Stimulated activated CD4-positive, alpha-beta T cell treated with anti-CD3 and anti-CD28 coated beads, Interleukin-4, amount 100 ng/mL, for 4 hours (primary cell): ENCODE measurements at regions not wholly inside any gene's neighbourhood (a gene's known extent, or its start where the extent isn't known, plus 50 kb on each side); places are given as distances from the start of the nearest gene placed in this dataset.
"Not testable (repeated sequence)": the region's sequence is repeated elsewhere in the genome, so short reads cannot be mapped to it uniquely, and the experiment has no call there.

Experiments used
- DNase-seq, 2 experiments: peaks; one replicate each; pipeline ENCODE4 v3.0.0-alpha.2; 2020

DNA sequence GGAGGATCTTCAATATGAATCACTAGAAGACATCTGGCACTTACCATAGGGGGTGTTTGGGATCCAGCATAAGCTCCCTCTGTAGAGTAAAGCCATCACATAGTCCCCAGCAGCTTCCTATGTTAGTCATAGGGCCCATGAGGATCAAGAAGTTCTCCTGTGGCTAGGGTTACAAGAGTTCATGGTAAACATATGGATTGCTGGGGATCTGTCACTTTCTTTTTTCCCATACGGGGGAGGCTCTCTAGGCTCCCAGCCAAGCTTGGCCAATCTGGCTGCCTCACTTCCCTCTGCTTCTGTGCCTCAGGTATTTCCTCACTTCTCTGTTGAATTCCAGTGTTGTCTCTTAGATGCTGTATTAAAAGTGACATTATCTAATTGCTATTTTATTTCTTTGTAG lies 597.9 kb downstream of the PDCD6IP start:
- no peak for DNase-seq

DNA sequence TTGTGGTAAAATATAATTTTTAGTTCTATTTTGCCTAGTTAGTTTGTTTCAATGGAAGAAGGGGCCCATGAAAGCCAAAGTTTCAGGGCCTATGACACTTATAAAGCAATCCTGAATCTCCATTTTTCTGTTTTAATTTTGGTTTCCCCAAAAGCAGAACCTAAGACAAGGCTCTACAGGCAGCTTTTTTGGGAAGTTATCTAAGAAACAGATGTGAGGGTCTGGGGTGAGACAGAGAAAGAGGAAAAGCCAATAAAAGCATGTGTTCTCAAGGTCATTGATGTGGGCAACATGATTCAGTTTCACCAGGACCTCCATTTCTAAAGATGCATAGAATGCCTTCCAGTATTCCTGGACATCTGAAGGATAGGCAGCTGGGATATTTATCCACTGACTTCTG lies 598.5 kb downstream of the PDCD6IP start:
- DNase-seq = no peak

DNA sequence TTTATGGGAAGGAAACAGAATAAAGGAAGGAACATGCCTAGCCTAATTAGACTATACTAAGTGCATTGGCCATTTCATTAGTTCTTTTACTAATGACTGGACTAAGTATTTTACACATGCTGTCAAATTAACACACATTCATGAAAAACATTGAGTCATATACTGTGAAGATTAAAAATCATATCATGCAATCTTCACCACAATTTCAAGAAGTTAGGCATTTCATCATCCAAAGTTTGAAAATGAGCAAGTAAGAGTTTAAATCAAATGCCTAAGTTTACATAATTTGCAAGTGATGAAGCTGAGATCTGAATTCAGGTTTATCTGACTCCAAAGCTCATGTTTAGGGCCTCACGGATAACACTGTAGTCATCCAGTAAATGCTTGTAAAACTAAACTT lies 601.0 kb downstream of the PDCD6IP start:
- no peak for DNase-seq

DNA sequence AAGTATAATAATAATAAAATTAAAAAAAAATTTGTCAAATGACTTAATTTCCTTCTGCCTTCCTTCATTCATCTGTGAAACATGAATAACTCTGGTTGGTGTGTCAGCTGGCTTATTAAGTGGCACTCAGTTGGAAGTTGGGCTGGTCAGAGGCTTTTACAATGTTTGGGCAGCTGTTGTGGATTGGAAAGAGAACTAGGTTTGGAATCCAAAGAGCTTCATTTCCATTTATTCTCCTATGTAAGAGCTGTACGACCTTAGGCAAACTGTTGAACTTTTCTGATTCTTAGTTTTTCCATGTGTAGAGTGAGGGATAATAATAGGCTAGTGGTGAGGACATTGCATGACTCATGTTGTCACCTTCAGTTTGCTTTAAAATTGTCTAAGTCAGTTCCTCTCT lies 606.7 kb downstream of the PDCD6IP start:
- DNase-seq = no peak

DNA sequence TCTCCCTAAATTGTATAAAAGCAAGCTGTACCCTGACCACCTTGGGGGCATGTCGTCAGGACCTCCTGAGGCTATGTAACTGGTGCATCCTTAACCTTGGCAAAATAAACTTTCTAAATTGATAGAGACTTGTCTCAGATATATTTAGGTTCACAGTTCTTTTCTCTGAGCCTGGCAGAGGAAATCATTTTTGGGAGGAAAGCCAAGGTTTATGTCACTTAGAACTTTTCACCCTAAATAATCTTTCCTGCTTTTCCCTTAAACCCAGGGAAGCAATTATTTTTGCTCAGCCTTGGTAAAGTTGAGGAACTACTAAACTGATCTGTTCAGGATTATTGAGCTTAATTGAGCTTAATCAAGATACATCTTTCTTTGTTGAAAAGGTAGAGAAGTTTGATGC lies 608.9 kb downstream of the PDCD6IP start:
- no peak for DNase-seq

DNA sequence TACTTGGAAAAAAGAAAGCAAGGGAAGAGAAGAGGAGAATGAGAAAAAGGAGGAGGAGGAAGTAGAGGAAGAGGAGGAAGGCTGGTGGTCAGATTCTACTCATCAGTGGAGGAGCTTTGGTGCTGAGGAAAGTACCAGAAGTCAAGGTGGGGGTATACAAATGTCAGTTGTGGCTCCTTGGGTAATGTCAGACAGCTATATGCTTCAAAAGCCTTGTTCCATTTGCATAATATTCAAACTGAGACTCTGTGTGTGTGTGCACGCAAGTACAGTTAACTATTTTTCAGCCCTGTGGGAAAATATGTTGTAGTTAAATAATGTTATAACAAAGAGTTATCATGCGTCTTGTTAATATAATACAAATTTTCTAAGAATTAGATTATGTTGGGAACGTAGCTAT lies 609.7 kb downstream of the PDCD6IP start:
- DNase-seq = no peak

DNA sequence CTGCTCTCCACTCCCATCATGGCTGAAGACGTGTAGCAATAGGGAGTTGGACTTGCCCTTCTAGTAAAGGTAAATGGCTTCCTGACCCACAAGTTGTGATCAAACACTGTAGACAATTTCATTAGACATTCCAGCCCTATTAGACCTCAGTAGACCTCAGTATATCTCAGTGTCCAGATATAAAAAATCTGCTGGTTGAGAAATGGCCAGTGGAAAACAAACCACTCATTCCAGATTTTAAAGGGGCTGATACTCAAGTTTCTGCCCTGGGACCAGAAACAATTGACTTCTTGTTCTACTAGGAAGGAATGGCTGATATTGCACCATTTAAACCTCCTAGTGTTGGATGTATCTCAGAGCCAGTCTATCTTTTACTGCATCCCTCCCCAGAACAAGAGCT lies 613.2 kb downstream of the PDCD6IP start:
- DNase-seq = no peak

DNA sequence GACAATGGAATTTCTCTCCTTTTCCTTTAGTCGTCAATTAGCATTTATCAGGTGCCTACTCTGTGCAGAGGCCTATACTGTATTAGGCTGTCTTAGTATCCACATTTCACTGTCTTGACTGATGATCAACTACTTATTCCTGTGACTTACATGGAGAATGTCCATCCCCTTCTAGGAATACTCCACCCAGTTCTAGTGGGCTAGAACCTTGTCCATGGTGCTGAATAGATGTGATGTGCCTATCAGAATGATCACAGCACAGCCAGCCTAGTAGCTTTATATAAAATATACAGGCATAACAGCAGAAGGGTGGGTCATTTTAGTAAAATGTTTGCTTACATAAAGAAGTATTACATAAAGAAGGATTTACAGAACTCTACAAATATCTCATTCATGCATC lies 621.4 kb downstream of the PDCD6IP start:
- DNase-seq = no peak

DNA sequence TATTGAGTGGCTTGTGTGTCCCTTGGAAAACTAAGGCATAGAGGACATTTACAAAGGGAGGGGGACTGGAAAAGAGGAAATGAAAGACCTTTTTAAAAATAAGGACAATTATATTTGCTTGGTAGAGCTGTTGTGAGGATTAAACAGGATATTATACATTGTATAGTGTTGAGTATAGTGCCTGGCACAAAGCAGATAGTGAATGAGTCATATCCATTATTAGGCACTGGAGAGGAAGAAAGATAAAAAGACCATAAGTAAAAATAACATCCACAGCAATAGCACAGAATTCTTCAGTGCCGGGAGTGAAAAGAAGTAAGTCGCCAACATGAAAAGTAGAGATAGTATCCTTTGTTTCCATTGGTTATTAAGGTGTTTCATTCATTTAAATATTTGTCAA lies 623.3 kb downstream of the PDCD6IP start:
- DNase-seq = no peak

DNA sequence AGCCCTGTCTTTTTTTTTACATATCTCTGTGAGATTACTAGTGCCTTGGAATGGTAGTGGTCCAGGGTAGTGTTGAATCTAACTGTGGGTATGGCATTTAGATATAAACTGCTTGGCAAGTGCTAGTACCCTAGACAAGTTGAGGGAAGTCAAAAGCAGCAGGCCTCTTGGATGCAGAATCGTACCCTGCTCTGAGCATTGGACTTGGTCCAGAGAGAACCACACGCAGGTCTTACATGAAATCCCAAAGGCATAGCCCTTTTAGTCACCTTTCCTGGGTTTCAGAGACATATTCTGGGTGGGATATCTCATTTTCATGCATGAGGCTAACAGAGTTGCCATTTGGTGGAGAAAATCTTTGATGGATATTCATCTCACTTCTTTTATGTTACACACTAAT lies 641.4 kb downstream of the PDCD6IP start:
- DNase-seq = no peak

DNA sequence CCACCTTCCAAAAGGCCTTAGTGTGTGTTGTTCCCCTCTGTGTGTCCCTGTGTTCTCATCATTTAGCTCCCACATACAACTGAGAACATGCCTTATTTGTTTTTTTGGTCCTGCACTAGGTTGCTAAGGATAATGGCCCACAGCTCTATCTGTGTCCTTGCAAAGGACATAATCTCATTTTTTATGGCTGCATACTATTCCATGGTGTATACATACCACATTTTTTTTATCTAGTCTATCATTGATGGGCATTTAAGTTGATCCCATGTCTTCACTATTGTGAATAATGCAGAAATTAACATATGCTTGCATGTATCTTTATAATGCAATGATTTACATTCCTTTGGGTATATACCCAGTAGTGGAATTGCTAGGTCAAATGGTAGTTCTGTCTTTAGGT lies 645.7 kb downstream of the PDCD6IP start:
- no peak for DNase-seq

DNA sequence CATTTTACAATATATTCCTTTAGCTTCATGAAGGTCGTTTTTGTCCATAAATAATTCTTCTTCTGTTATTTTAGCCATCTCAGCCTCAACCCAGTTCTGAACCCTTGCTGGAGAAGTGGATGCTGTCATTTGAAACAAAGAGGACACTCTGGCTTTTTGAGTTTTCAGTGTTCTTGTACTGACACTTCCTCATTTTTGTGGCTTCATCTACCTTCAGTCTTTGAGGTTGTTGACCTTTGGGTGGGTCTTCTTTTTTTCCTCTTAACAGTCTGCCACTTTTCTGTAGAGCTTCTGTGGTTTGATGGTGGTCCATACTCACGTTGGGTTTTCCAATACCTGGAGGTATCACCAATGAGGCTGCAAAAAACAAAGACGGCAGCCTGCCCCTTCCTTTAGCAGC lies 650.9 kb downstream of the PDCD6IP start:
- no peak for DNase-seq

DNA sequence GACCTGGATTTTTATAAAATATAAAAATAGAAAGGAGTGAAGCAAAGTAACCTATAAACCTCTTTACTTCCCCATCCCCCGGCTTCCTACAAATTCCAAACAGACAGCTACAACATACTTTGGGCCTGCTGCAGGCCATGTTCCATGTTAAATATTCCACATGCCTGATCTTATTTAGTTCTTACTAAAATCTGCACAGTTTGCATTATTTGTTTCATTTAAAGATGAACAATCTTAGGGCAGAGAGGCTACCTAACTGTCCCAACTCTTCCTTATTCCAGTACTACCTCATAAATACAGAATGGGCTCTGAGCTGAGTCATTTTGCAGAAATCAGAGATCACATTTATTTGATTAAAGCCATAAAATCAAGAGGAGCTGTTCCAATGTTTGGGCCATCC lies 665.0 kb downstream of the PDCD6IP start:
- no peak for DNase-seq

DNA sequence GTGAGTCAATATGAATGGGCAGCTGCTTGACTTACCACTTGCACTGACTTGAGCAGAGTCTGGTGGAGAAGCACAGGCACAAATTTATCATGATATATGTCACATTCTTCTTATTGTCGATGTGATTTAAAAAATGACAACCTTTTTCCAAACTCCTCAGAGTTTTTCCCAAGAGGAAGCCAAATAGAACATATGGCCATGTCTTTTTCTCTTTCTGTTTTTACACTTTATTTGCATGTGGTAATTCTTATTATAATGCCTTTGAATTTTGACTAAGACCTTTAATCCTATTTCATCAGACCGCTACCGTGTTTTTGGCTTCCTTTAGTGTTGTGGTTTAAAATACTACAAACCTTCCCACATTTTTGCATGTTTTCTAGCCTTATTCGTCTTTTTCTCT lies 666.2 kb downstream of the PDCD6IP start:
- no peak for DNase-seq

DNA sequence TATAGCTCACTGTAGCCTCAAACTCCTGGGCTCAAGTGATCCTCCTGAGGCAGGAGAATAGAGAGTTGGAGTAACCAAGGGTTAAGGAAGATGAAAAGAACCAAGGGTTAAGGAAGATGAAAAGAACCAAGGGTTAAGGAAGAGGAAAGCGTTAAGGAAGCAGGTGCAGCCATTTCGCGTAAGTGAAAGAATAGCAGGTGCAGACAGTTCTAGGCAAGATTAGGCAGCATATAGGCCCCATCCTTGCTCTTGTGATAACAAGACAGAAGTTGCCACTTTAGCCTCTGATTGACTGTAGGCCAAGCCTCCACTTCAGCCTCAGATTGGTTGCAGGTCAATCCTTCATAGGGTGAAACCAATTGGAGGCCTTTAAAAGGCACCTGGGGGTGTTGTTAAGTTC lies 677.4 kb downstream of the PDCD6IP start:
- no peak for DNase-seq

DNA sequence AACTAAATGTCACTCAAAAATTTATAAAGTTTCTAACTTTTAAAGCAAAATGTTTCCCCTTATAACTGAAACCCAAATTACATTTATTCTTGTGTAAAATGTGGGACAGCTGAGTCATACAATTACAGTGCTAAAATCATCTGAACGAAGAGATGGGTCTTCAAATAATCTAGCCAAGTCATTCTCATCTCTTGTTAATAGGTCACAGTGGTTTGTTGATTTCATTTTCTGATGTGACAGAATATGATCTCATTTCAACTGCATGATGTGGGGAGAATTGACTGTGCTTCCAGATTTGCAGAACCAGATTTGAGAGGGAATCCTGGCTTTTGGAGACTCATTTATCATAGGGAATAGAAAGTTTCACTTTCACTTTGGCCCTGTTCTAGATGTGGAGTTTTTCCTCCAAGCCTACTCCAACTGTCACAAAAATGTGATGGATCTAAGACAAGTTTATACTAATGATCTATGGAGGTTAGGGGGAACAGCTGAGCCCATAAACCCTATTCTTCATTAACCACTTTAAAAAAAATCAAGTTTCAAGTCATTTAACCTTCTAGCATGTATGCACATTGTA lies 685.0 kb downstream of the PDCD6IP start:
- no peak for DNase-seq

DNA sequence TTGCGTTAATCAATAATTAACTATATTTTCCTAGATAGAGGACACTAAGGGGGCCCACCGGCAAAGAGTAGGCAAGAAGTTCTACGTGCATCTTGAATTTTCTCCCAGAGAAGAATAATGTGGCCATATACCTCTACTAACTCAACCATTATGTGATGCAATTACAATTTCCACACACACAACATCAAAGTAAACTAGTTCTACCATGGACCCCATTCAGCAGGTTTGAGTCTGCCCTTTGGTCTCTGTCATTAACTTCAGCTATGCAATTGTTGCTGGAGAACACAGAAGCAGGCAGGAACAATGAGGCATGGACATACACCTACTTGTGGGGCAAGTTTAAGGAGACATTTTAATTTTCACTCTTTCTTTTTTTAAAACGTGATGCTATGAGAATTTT lies 705.9 kb downstream of the PDCD6IP start:
- no peak for DNase-seq

DNA sequence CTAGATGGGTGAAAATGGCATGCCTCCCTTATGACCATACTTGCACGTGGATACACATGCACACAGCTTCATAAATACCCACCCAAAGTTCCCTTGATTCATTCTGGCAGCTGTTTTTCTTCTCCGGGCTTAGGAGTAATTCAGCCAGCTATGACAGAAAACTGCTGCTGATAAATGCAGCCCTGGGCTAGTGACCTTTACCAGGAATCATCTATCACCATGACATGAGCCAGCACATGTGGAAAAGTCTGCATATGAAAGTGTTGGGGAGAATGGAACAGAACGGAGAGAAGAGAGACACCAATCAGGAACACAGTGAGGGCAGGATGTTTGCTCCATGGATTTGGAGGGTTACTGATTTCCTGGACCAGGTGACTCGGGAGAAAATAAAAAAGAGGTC lies 706.3 kb downstream of the PDCD6IP start:
- DNase-seq = no peak

DNA sequence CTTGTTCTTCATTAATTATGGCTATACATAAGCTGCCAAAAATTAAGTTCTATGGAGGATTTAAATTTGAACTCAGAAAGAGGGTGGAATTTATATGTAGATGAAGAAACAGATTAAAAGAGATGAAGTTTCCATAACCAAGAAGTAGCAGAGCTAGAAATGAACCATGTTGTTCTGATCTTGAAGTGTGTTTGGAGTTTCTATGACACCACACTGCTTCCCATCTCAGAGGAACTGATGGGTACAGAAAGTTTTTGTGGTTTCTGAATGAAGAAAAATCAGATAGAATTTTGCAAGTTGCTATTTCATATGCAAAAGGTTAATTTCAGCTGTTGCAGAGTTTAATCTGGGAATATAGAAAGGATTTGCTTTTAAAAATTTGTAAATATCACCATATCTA lies 710.3 kb downstream of the PDCD6IP start:
- DNase-seq = no peak

DNA sequence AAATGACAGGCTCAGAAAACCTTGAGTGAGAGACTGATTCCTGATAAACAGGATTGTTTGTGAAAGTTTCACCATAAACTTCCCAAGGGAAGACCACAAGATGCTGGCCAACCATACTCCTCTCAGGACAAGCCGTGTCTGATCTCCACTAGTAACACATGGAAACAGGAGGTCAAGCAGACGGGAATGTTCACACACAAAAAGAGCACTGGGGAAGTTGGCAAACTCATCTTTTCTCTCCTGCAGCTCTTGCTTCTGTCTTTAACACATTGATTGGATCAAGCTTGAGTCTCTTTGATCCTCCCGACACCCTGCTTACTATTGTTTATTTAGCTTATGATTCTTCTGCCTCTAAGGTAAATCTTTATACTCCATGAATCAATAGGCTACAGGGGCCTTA lies 713.5 kb downstream of the PDCD6IP start:
- no peak for DNase-seq

DNA sequence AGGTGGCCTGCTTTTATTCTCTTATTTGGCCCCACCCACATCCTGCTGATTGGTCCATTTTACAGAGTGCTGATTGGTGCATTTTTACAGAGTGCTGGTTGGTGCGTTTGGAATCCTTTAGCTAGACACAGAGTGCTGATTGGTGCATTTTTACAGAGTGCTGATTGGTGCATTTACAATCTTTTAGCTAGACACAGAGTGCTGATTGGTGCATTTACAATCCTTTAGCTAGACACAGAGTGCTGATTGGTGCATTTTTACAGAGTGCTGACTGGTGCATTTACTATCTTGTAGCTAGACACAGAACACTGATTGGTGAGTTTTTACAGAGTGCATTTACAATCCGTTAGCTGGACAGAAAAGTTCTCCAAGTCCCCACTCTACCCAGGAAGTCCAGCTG lies 720.6 kb downstream of the PDCD6IP start:
- DNase-seq = not testable (repeated sequence)

DNA sequence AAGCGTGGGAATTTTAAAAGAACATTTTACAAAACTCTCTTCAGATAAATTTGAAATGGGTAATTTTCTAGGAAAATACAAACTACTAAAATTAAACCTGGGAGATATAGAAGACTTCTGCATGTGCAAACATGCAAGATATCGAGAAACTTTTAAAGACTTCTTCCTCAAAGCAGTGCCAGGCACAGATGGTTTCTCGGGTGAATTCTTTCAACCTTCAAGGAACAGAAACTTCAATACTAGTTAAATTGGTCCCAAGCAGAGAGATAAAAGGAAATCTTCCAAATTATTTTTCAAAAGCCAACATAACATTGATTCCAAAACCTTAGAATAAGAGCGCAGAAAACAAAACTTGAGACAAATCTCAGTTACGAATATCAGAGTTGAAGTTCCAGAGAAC lies 732.7 kb downstream of the PDCD6IP start:
- DNase-seq = no peak

DNA sequence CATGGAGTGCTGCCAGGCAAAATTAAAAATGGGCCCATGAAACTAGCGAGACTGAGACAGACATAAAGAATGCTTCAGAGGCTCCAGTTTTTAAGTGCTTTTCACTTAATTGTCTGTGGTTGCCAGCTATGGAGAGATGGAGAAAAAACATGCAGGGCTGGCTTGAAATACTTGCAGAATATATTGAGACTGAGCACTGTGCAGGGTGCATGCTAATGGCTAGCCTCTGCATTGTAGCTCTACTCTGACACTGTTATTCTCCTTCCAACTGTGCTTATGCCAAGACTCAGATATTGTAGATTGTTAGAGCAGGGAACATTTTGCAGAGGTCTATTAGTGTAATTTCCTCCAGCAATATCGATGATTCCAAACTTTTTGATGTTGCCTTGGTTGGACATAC lies 735.0 kb downstream of the PDCD6IP start:
- no peak for DNase-seq

DNA sequence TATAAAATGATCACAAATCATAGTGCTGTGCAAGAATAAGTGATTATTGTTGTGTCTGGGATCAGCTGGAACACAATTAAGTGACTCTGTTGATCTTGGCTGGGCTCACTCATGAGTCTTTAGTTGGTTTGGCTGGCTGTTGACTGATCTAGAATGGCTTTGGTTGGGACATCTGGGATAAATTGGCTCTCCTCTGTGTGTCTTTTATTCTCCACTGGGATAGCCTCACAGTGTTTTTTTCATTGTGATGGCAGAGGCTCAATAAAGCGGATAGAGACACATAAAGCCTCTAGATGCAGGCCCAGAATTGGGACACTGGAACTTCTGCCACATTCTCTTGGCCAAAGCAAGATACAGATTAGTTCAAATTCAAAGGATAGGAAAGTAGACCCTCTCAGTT lies 735.6 kb downstream of the PDCD6IP start:
- DNase-seq = no peak

DNA sequence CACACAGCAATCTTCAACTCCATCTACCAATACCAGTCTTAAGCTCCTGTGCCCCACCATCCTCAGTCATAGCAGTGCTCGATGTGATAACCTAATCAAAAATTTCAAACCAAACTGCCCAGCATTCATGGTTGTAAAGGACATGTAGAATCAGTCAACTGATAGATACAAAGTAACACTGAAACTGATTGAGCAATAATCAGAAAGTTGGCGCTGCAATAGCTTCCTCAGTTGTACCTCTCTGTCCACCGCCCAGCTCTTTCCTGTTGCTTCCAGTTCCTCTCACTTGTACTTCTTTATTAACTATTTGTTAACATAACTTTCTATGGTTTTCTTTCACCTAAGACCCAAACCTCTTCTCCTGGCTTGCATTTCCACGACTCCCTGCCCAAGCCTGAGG lies 745.7 kb downstream of the PDCD6IP start:
- DNase-seq = no peak

DNA sequence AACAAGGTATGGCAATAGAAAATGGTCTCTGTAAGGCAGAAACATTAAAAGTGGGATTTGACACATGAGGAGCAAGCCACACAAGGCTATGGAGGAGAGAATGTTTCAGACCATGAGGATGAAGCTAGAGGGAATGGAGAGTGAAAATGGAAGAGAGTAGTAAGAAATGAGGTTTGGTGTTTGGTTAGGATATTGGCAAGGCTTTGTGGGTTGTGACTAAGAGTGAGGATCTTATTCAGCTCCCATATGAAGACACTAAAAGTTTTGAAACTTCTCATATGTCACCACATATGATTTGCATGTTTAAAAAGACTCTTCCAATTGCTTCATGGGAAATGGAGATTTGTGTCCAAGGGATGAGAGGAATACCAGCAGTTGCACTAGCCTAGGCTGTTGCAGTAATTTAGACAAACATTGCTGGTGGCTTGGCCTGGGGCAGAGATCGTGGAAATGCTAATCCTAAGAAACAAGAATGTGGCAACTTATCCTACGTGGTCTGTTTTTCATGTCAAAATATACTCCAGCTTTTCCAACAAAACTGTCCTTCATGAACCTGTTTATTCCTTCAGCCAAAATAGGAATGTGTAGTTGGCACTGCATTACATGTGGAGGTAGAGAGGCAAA lies 749.0 kb downstream of the PDCD6IP start:
- DNase-seq = no peak
